ENCODE measurements at regions not wholly inside any gene's neighbourhood (a gene's known extent, or its start where the extent isn't known, plus 50 kb on each side); places are given as distances from the start of the nearest gene placed in this dataset.

DNA sequence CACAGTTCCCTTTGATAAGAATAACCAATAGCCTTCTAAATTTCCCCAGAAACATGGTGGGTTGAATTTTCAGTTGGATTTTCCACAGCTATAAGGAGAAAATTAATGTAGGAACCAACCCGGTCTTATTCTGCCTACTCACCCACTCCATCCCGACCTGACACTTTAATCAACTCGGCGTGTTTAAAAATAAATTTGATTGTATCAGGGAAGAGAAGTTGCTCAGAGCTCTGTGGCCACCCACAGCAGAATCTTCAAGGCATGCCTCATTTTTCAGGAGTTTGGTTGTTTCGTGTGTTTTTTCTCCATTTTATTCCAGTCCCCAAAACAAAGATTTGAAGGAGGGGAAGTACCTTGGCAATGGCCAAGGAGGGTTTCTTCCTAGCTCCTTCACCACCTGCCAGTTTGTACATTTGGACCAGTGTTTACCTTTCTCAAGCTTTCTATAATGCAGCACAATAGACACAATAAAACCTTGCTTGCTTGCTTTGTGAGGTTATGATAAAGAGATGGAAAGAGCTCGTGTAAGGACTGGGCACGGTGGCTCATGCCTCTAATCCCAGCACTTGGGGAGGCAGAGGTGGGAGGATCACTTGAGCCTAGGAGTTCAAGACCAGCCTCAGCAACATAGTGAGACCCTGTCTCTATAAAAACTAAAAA, 297.2 kb upstream of the JARID2 start:
- TF ChIP-seq, protein P1, sequence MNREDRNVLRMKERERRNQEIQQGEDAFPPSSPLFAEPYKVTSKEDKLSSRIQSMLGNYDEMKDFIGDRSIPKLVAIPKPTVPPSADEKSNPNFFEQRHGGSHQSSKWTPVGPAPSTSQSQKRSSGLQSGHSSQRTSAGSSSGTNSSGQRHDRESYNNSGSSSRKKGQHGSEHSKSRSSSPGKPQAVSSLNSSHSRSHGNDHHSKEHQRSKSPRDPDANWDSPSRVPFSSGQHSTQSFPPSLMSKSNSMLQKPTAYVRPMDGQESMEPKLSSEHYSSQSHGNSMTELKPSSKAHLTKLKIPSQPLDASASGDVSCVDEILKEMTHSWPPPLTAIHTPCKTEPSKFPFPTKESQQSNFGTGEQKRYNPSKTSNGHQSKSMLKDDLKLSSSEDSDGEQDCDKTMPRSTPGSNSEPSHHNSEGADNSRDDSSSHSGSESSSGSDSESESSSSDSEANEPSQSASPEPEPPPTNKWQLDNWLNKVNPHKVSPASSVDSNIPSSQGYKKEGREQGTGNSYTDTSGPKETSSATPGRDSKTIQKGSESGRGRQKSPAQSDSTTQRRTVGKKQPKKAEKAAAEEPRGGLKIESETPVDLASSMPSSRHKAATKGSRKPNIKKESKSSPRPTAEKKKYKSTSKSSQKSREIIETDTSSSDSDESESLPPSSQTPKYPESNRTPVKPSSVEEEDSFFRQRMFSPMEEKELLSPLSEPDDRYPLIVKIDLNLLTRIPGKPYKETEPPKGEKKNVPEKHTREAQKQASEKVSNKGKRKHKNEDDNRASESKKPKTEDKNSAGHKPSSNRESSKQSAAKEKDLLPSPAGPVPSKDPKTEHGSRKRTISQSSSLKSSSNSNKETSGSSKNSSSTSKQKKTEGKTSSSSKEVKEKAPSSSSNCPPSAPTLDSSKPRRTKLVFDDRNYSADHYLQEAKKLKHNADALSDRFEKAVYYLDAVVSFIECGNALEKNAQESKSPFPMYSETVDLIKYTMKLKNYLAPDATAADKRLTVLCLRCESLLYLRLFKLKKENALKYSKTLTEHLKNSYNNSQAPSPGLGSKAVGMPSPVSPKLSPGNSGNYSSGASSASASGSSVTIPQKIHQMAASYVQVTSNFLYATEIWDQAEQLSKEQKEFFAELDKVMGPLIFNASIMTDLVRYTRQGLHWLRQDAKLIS (CRISPR knock-in tag; IDR thresholded peaks at IDR 0.05): no peak
- TF ChIP-seq, protein P2, sequence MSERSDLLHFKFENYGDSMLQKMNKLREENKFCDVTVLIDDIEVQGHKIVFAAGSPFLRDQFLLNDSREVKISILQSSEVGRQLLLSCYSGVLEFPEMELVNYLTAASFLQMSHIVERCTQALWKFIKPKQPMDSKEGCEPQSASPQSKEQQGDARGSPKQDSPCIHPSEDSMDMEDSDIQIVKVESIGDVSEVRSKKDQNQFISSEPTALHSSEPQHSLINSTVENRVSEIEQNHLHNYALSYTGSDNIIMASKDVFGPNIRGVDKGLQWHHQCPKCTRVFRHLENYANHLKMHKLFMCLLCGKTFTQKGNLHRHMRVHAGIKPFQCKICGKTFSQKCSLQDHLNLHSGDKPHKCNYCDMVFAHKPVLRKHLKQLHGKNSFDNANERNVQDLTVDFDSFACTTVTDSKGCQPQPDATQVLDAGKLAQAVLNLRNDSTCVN (CRISPR knock-in tag; IDR thresholded peaks at IDR 0.05; ENCODE audit: borderline replicate concordance): no peak

Measured in HepG2 (cell line).